ENCODE measurements at regions not wholly inside any gene's neighbourhood (a gene's known extent, or its start where the extent isn't known, plus 50 kb on each side); places are given as distances from the start of the nearest gene placed in this dataset.

DNA sequence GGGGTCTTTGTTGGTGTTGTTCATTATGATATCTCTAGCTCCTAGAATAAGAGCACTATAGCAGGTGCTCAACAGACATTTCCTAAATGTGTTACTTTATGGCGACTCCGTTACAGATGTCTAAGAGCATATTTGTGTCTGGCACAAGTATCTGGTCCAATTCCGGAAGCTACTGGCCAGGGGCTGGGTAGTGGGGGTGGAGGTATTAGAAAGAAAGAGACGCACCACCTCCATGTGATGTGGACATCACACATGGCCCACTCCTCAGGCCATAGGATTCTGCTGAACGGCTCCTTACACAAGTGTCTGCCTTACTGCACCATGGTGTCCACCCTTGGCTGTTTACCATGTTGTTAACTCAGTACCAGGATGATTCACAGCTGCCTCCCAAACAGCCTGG, 296.8 kb upstream of the MKI67 start:
- TF ChIP-seq ZNF318 (CRISPR knock-in tag; IDR thresholded peaks at IDR 0.05) = no peak
- no peak for TF ChIP-seq PHF20 (CRISPR knock-in tag; IDR thresholded peaks at IDR 0.05)
- no peak for TF ChIP-seq MLX (CRISPR knock-in tag; IDR thresholded peaks at IDR 0.05)
- TF ChIP-seq KDM2A (CRISPR knock-in tag; IDR thresholded peaks at IDR 0.05; ENCODE audit: borderline replicate concordance, low read depth) = no peak
- TF ChIP-seq HNF4G (IDR thresholded peaks at IDR 0.05; ENCODE audit: borderline replicate concordance, low read depth, low read length) = no peak
- TF ChIP-seq HNF4G (CRISPR knock-in tag; IDR thresholded peaks at IDR 0.05; ENCODE audit: borderline replicate concordance, low read depth) = no peak
- TF ChIP-seq TCF7L2 (IDR thresholded peaks at IDR 0.05; ENCODE audit: low read depth, low read length) = no peak
- TF ChIP-seq ZFP41 (CRISPR knock-in tag; IDR thresholded peaks at IDR 0.05; ENCODE audit: borderline replicate concordance) = no peak
- TF ChIP-seq FOXK2 (IDR thresholded peaks at IDR 0.05) = no peak
- TF ChIP-seq, protein P1, sequence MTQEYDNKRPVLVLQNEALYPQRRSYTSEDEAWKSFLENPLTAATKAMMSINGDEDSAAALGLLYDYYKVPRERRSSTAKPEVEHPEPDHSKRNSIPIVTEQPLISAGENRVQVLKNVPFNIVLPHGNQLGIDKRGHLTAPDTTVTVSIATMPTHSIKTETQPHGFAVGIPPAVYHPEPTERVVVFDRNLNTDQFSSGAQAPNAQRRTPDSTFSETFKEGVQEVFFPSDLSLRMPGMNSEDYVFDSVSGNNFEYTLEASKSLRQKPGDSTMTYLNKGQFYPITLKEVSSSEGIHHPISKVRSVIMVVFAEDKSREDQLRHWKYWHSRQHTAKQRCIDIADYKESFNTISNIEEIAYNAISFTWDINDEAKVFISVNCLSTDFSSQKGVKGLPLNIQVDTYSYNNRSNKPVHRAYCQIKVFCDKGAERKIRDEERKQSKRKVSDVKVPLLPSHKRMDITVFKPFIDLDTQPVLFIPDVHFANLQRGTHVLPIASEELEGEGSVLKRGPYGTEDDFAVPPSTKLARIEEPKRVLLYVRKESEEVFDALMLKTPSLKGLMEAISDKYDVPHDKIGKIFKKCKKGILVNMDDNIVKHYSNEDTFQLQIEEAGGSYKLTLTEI (CRISPR knock-in tag; conservative IDR thresholded peaks at IDR 0.05) = no peak
- no peaks in the 10 kb centered on the region for H3K9me3 ChIP-seq (ENCODE audit: low read length)

More for the DNA sequence above, 296.8 kb upstream of the MKI67 start:
- FAIRE-seq (no peak), ATAC-seq (no peak), DNase-seq (ENCODE audit: low spot score) (no peak)
- CTCF ChIA-PET (ENCODE audit: low intra/inter-chr PET ratio, low total read pairs) = no interaction called here
- Histone ChIP-seq H3K9ac (ENCODE audit: insufficient read depth, low read depth, low read length) (no peak overlapping the region), H3K36me3 (replicated peaks in 1 of 2; ENCODE audit: control insufficient read depth in 1 of 2, insufficient read depth in 2 of 2, low read length in 2 of 2) (no peaks in the 10 kb centered on the region), H3K4me2 (ENCODE audit: low read depth, low read length) (no peak overlapping the region), H3K4me1 (ENCODE audit: insufficient read depth, low read length) (no peaks in the 10 kb centered on the region), H3K27ac (ENCODE audit: extremely low read length, insufficient read depth, low read length) (no peak overlapping the region), H2AFZ (ENCODE audit: low read length) (no peak overlapping the region), H3K79me2 (ENCODE audit: insufficient read depth, low read length) (no peaks in the 10 kb centered on the region), H3K27me3 (ENCODE audit: control insufficient read depth in 1 of 2, insufficient read depth in 2 of 2, low read length in 2 of 2) (peaks cover 0 to 14% of the 10 kb centered on the region in 2 experiments; a peak in 3 of 5 replicates), H3K4me3 (replicated peaks in 1 of 3; ENCODE audit: insufficient read depth in 1 of 3, low read depth in 2 of 3, low read length in 3 of 3) (no peak overlapping the region), H4K20me1 (ENCODE audit: insufficient read depth, low read length) (no peaks in the 10 kb centered on the region)
- no TSS peak for BruUV-seq (replicated peaks)
- 10% methylated on average over 5 of the region's 5 CpGs for WGBS (ENCODE audit: low lambda C conversion rate)
- in situ Hi-C loops (cut with HindIII; ENCODE audit: extremely low pct_ligation_motif_present, low pct_unique_long_range_greater_than_20kb) = no loop called here
- intact Hi-C loops (cut with micrococcal nuclease; ENCODE audit: unreplicated experiment) = no loop called here
- POLR2A ChIA-PET = no interaction called here

Data from HepG2 (cell line).